ENCODE measurements at regions not wholly inside any gene's neighbourhood (a gene's known extent, or its start where the extent isn't known, plus 50 kb on each side); places are given as distances from the start of the nearest gene placed in this dataset.
"Not testable (repeated sequence)": the region's sequence is repeated elsewhere in the genome, so short reads cannot be mapped to it uniquely, and the experiment has no call there.

- H3K9me3 Mint-ChIP-seq (ENCODE audit: insufficient read depth); H3K27me3 Mint-ChIP-seq; H3K4me1 Mint-ChIP-seq; DNase-seq; H3K4me1 ChIP-seq (ENCODE audit: control insufficient read depth in 2 of 2, insufficient read depth in 2 of 2, low read length in 2 of 2); H3K27ac ChIP-seq (ENCODE audit: low read length in 2 of 2); H3K36me3 ChIP-seq (replicated peaks in 1 of 2; ENCODE audit: control extremely low read depth in 1 of 2, control insufficient read depth in 1 of 2, extremely low read depth in 1 of 2, insufficient read depth in 2 of 2, low read length in 1 of 2); ATAC-seq (ENCODE audit: low read depth); H3K4me2 ChIP-seq (replicated peaks; ENCODE audit: low read depth, low read length, poor library complexity, severe bottlenecking); POLR2A ChIA-PET; H4K20me1 ChIP-seq (ENCODE audit: control insufficient read depth, insufficient read depth, low read length, poor library complexity, severe bottlenecking); CTCF ChIA-PET; H2AFZ ChIP-seq (ENCODE audit: insufficient read depth, low read depth, low read length, poor library complexity, severe bottlenecking); H3K27me3 ChIP-seq (replicated peaks in 1 of 4; ENCODE audit: control extremely low read depth in 1 of 4, control insufficient read depth in 3 of 4, insufficient read depth in 4 of 4, low read length in 3 of 4); H3K27ac Mint-ChIP-seq; intact Hi-C loops (cut with micrococcal nuclease); H3K4me3 ChIP-seq (ENCODE audit: control extremely low read depth in 1 of 5, extremely low read depth in 1 of 5, insufficient read depth in 1 of 5, low read depth in 2 of 5, low read length in 4 of 5); H3K9ac ChIP-seq (ENCODE audit: low read length); H3K4me3 Mint-ChIP-seq; H3K79me2 ChIP-seq (ENCODE audit: control insufficient read depth, insufficient read depth, low read length): not testable (repeated sequence)
- no CpG with 5 or more reads among the region's 2 CpGs for WGBS (ENCODE audit: insufficient coverage)
- H3K9me3 ChIP-seq (ENCODE audit: control extremely low read depth in 1 of 3, control insufficient read depth in 2 of 3, insufficient read depth in 1 of 3, low read length in 2 of 3), result peaks cover 0 to 19% (median 3%) of the 10 kb centered on the region in 3 donors
These were observed 255.0 kb downstream of the GOLGA6L6 start for GRCh38 chr15:20286559-20286958.

GRCh38 chr15:20285696-20286300 is 255.8 kb downstream of the GOLGA6L6 start:
- H3K9ac ChIP-seq (ENCODE audit: low read length); H3K27ac Mint-ChIP-seq; intact Hi-C loops (cut with micrococcal nuclease); CTCF ChIA-PET; H3K27me3 Mint-ChIP-seq; H3K4me1 ChIP-seq (ENCODE audit: control insufficient read depth in 2 of 2, insufficient read depth in 2 of 2, low read length in 2 of 2); H3K36me3 ChIP-seq (replicated peaks in 1 of 2; ENCODE audit: control extremely low read depth in 1 of 2, control insufficient read depth in 1 of 2, extremely low read depth in 1 of 2, insufficient read depth in 2 of 2, low read length in 1 of 2); H2AFZ ChIP-seq (ENCODE audit: insufficient read depth, low read depth, low read length, poor library complexity, severe bottlenecking); H3K4me2 ChIP-seq (replicated peaks; ENCODE audit: low read depth, low read length, poor library complexity, severe bottlenecking); DNase-seq; H3K27ac ChIP-seq (ENCODE audit: low read length in 2 of 2); H3K27me3 ChIP-seq (replicated peaks in 1 of 4; ENCODE audit: control extremely low read depth in 1 of 4, control insufficient read depth in 3 of 4, insufficient read depth in 4 of 4, low read length in 3 of 4); H3K79me2 ChIP-seq (ENCODE audit: control insufficient read depth, insufficient read depth, low read length); H3K9me3 Mint-ChIP-seq (ENCODE audit: insufficient read depth); POLR2A ChIA-PET; H3K4me3 ChIP-seq (ENCODE audit: control extremely low read depth in 1 of 5, extremely low read depth in 1 of 5, insufficient read depth in 1 of 5, low read depth in 2 of 5, low read length in 4 of 5); H4K20me1 ChIP-seq (ENCODE audit: control insufficient read depth, insufficient read depth, low read length, poor library complexity, severe bottlenecking); H3K4me3 Mint-ChIP-seq; H3K4me1 Mint-ChIP-seq; ATAC-seq (ENCODE audit: low read depth): not testable (repeated sequence)
- WGBS (ENCODE audit: insufficient coverage), result 60% methylated on average over 3 of the region's 5 CpGs
- peaks cover 0 to 27% (median 3%) of the 10 kb centered on the region in 3 donors for H3K9me3 ChIP-seq (ENCODE audit: control extremely low read depth in 1 of 3, control insufficient read depth in 2 of 3, insufficient read depth in 1 of 3, low read length in 2 of 3)

- H3K9me3 Mint-ChIP-seq (ENCODE audit: insufficient read depth); DNase-seq; H2AFZ ChIP-seq (ENCODE audit: insufficient read depth, low read depth, low read length, poor library complexity, severe bottlenecking); H3K27ac ChIP-seq (ENCODE audit: low read length in 2 of 2); intact Hi-C loops (cut with micrococcal nuclease); POLR2A ChIA-PET; H3K79me2 ChIP-seq (ENCODE audit: control insufficient read depth, insufficient read depth, low read length); H3K4me2 ChIP-seq (replicated peaks; ENCODE audit: low read depth, low read length, poor library complexity, severe bottlenecking); H3K27me3 Mint-ChIP-seq; H3K36me3 ChIP-seq (replicated peaks in 1 of 2; ENCODE audit: control extremely low read depth in 1 of 2, control insufficient read depth in 1 of 2, extremely low read depth in 1 of 2, insufficient read depth in 2 of 2, low read length in 1 of 2); H3K9ac ChIP-seq (ENCODE audit: low read length); H4K20me1 ChIP-seq (ENCODE audit: control insufficient read depth, insufficient read depth, low read length, poor library complexity, severe bottlenecking); H3K4me1 Mint-ChIP-seq; H3K4me1 ChIP-seq (ENCODE audit: control insufficient read depth in 2 of 2, insufficient read depth in 2 of 2, low read length in 2 of 2); H3K4me3 ChIP-seq (ENCODE audit: control extremely low read depth in 1 of 5, extremely low read depth in 1 of 5, insufficient read depth in 1 of 5, low read depth in 2 of 5, low read length in 4 of 5); ATAC-seq (ENCODE audit: low read depth); CTCF ChIA-PET; H3K4me3 Mint-ChIP-seq; H3K27ac Mint-ChIP-seq; H3K27me3 ChIP-seq (replicated peaks in 1 of 4; ENCODE audit: control extremely low read depth in 1 of 4, control insufficient read depth in 3 of 4, insufficient read depth in 4 of 4, low read length in 3 of 4): not testable (repeated sequence)
- H3K9me3 ChIP-seq (ENCODE audit: control extremely low read depth in 1 of 3, control insufficient read depth in 2 of 3, insufficient read depth in 1 of 3, low read length in 2 of 3), result peaks cover 0 to 34% (median 3%) of the 10 kb centered on the region in 3 donors
- 75% methylated on average over 2 of the region's 3 CpGs for WGBS (ENCODE audit: insufficient coverage)
These were observed 256.6 kb downstream of the GOLGA6L6 start for GRCh38 chr15:20284891-20285535.

GRCh38 chr15:20283651-20284050 is 257.9 kb downstream of the GOLGA6L6 start:
- H3K27me3 Mint-ChIP-seq; H3K4me2 ChIP-seq (replicated peaks; ENCODE audit: low read depth, low read length, poor library complexity, severe bottlenecking); H3K4me3 ChIP-seq (ENCODE audit: control extremely low read depth in 1 of 5, extremely low read depth in 1 of 5, insufficient read depth in 1 of 5, low read depth in 2 of 5, low read length in 4 of 5); H3K4me1 Mint-ChIP-seq; H3K4me1 ChIP-seq (ENCODE audit: control insufficient read depth in 2 of 2, insufficient read depth in 2 of 2, low read length in 2 of 2); H3K79me2 ChIP-seq (ENCODE audit: control insufficient read depth, insufficient read depth, low read length); H2AFZ ChIP-seq (ENCODE audit: insufficient read depth, low read depth, low read length, poor library complexity, severe bottlenecking); POLR2A ChIA-PET; H3K27ac Mint-ChIP-seq; intact Hi-C loops (cut with micrococcal nuclease); H3K9me3 Mint-ChIP-seq (ENCODE audit: insufficient read depth); H3K27me3 ChIP-seq (replicated peaks in 1 of 4; ENCODE audit: control extremely low read depth in 1 of 4, control insufficient read depth in 3 of 4, insufficient read depth in 4 of 4, low read length in 3 of 4); H3K27ac ChIP-seq (ENCODE audit: low read length in 2 of 2); H3K9ac ChIP-seq (ENCODE audit: low read length); H4K20me1 ChIP-seq (ENCODE audit: control insufficient read depth, insufficient read depth, low read length, poor library complexity, severe bottlenecking); DNase-seq; H3K36me3 ChIP-seq (replicated peaks in 1 of 2; ENCODE audit: control extremely low read depth in 1 of 2, control insufficient read depth in 1 of 2, extremely low read depth in 1 of 2, insufficient read depth in 2 of 2, low read length in 1 of 2); ATAC-seq (ENCODE audit: low read depth); H3K4me3 Mint-ChIP-seq; CTCF ChIA-PET: not testable (repeated sequence)
- WGBS (ENCODE audit: insufficient coverage), result 70% methylated on average over 3 of the region's 3 CpGs
- H3K9me3 ChIP-seq (ENCODE audit: control extremely low read depth in 1 of 3, control insufficient read depth in 2 of 3, insufficient read depth in 1 of 3, low read length in 2 of 3), result peaks cover 0 to 33% (median 3%) of the 10 kb centered on the region in 3 donors
